GM19467 (cell line): ENCODE measurements at regions not wholly inside any gene's neighbourhood (a gene's known extent, or its start where the extent isn't known, plus 50 kb on each side); places are given as distances from the start of the nearest gene placed in this dataset.
A peak's percentile ranks its signal among the peaks of the same experiment; 100 is the strongest.

ENCODE experiments used
- ATAC-seq: cut with Tn5 transposase; IDR thresholded peaks from one replicate; pipeline ENCODE4 v1.9.1; 2021; ENCODE audit warnings: mild to moderate bottlenecking, moderate library complexity; ENCODE audit not compliant: unreplicated experiment

DNA sequence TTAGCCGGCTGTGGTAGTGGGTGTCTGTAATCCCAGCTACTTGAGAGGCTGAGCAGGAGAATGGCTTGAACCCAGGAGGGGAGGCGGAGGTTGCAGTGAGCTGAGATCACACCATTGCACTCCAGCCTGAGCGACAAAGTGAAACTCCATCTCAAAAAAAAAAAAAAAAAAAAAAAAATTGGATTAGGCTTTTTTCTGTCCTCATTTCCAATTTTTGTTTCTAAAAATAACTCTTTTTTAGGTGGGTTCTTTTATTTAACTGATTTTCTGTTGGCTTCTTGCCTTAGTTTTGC is 863.7 kb downstream of the LRFN5 start:
- no peak for ATAC-seq

- ATAC-seq = no peak
These were observed 863.2 kb downstream of the LRFN5 start for GRCh38 chr14:42469637-42470426.

GRCh38 chr14:42460673-42461072 is 854.0 kb downstream of the LRFN5 start:
- ATAC-seq = no peak

- no peak for ATAC-seq
These were observed 852.6 kb downstream of the LRFN5 start for GRCh38 chr14:42459171-42459685.

DNA sequence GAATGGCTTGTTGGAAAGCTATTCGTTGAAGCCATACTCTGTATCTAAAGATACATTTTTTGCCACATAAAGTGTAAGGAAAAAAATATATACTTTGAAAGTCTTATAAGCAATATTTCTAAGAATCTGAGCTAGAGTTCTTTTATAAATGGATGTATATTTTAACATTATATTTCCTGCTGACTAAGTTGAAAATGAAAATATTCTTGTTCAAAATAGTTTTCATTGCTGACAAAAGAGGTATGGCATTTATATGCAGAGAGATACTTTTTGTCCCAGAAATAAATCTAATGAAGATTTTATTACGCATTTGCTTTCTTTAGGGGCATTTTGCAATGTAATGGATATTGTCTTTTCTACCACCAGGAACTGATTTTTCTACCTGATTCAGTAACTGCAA is 834.9 kb downstream of the LRFN5 start:
- no peak for ATAC-seq

- no peak for ATAC-seq
These were observed 831.1 kb downstream of the LRFN5 start for GRCh38 chr14:42437809-42438208.

DNA sequence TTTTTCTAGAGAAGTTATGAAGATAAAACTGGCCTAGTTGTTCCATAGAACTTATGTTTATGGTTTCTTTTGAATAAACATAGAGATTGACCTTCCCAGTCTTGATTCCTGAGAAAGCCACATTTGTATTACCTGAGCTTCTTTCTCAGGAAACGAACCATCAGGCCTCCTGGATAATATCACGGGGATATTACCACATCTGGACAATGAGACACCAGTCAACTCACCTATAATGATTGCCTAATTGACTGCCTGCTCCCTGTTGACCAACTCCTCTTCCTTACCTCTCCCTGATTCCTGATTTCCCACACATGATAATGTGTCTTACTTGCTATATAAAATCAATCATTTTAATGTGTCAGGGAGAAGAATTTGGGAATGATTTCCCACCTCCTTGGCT is 822.7 kb downstream of the LRFN5 start:
- ATAC-seq = no peak

DNA sequence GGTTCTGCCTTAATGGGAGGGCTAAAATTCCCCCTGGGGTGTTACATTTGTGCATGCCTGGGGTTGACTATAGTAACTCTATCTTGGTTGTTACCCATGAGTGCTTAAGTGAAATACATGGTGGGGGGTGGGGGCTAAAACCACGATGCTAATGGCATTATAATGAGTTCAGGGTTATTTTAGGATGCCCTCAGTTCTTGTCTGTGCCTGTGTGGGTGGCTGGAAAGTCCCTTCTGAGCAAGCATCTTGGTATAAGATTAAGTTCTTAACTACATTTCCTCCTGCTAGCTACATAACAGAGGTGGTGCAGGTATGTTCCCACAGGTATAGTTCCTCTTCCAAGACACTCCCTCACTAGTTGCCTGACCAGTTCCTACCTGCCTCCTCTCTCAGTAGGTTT is 822.3 kb downstream of the LRFN5 start:
- peak; percentile 88 for ATAC-seq

DNA sequence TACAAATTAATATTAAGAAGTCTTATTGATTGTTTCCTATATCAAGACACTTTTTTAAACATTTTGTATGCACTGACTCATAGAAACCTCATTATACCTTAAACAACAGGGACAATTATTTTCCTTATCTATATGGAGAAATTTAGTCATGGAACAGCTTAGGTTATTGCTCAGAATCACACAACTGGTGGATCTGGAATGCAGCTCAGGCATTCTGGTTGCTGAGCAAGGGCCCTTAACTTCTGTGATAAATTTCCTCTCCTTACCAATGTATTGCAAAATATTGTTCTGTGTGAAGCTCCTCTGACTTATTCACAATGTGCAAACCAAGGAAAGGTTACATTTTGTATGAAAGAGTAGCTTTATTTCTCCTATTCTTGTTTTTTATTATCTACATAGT is 817.8 kb downstream of the LRFN5 start:
- no peak for ATAC-seq

- ATAC-seq = no peak
These were observed 814.9 kb downstream of the LRFN5 start for GRCh38 chr14:42421377-42422078.

DNA sequence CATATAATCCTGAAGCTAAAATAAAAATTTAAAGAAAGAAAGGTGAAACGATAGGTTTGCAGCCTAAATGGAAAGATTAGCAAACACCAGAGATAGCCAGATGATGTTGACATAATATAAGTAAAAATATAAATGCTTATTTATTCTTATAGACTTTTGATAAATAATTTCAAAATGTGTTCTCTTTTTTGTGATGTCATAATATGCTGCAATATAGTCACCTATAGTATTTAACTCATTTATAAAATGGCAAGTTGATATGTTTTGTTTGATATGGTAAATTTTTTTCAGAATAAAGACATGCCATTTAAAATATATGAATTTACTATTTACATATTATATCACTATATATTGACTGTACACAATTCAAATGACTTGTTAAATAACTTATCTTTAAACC is 813.4 kb downstream of the LRFN5 start:
- no peak for ATAC-seq

- ATAC-seq = no peak
These were observed 800.5 kb downstream of the LRFN5 start for GRCh38 chr14:42407153-42407552.

- no peak for ATAC-seq
These were observed 784.6 kb downstream of the LRFN5 start for GRCh38 chr14:42391146-42391834.

DNA sequence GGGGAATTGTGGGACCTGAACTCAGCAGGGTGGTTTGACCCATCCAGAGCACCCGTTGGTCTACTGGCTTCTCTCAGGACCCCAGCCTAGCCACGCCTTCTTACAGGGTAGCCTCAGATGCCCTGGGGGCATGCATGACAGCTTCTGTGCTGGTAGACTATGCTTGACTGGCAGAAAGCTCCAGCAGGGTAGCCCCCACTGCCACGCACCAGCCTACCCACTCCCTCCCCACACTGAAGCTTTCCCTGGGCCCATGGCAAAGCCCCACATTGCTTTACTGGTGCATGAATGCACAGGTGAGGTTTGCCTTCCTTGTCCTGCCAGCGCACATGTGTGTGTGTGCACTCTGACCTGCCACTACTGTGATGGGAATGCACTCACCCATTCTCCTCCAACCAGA is 772.2 kb downstream of the LRFN5 start:
- no peak for ATAC-seq

DNA sequence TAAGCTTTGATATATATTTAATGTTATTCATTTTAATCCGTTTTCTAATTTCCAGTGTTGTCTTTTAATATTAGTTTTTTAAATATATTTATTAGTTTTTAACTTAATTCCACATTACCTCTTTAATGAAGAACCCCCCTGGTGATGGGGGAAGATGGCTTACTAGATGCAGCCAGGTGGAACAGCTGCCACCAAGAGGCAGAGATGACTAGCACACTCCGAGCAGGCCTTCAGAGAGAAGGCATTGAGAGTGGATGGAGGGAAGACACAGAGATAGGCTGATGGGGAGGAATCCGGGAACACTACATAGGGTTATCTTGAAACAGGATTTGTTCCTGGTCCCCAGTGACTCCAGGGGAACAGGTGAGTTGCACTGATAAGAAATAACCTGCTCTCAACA is 771.6 kb downstream of the LRFN5 start:
- no peak for ATAC-seq

- no peak for ATAC-seq
These were observed 767.7 kb downstream of the LRFN5 start for GRCh38 chr14:42374332-42374731.

DNA sequence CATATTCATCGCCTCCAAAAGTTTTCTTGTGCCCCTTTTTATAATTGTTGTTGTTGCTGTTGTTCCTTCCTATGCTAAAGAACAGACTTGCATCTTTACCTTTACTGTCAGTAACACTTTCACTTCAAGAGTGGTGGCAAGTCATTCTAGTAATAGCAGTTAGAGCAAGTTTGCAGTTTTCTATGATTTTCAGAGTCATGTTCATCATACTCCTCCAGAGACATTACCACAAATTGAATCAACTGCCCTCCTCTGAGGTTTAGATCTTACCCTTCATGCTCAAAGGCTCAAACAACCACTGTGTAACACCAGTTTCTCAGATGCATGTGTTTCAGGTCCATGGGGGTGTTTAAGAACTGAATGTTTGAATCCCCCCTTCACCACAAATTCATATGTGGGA is 763.4 kb downstream of the LRFN5 start:
- ATAC-seq = no peak

- ATAC-seq = no peak
These were observed 761.6 kb downstream of the LRFN5 start for GRCh38 chr14:42368234-42368633.

- ATAC-seq = no peak
These were observed 746.6 kb downstream of the LRFN5 start for GRCh38 chr14:42353315-42353714.

DNA sequence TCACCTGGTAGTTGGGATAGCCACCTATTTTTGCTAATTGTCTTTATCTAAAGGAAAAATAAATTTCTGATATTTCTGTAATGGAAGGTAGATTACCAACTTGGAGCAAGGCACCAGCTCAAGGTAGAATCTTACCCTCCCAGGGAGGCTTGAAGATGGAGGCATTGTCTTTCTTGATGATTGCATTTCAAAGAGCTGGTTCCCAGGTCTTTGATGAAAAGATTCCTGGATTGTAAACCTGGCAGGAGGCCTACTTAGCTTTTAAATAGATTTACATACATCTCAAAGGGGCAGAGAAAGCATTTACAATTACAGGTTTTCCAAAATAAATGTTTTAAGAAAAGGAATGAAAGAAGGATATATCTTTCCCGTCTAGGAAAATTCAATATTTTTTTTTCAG is 729.2 kb downstream of the LRFN5 start:
- ATAC-seq = no peak

- ATAC-seq = no peak
These were observed 728.3 kb downstream of the LRFN5 start for GRCh38 chr14:42334931-42335330.

DNA sequence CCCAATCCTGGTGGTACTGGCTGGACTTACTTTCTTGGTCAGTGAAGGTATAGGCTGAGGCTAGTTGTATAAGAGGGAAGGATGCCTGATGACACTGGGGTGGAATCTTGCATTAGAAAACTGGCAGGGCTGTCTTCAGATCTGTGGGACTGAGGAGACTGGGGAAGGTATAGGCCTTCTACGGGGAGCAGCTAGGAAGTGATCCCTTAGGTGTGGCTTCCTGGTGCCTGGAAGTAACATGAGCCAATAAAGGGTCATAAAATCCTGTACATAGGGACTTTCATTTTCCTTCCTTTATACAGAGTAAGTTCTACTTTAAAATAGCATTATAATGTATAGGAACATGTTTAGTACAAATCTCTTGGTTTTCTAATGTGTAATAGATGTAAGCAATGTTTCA is 716.8 kb downstream of the LRFN5 start:
- ATAC-seq = no peak
